Naive thymus-derived CD8-positive, alpha-beta T cell (primary cell): ENCODE measurements at regions not wholly inside any gene's neighbourhood (a gene's known extent, or its start where the extent isn't known, plus 50 kb on each side); places are given as distances from the start of the nearest gene placed in this dataset.
"Not testable (repeated sequence)": the region's sequence is repeated elsewhere in the genome, so short reads cannot be mapped to it uniquely, and the experiment has no call there.

Experiments used
- ATAC-seq, 2 donors: fragments of 150-1000 bp; cut with Tn5 transposase in 1 of 2; sonication (Bioruptor Pico), chemical (Tn5 transposase) in 1 of 2; 1 replicate in 1 of 2; 2 replicates in 1 of 2; pipeline ENCODE4 v1.10.0; 2021; ENCODE audit warnings: mild to moderate bottlenecking in 2 of 2, moderate library complexity in 2 of 2
- POLR2A ChIA-PET: fragments of 350-600 bp; sonication (Branson Sonifier 250); formaldehyde crosslinking; loops from one replicate; lab custom pipeline; 2021; ENCODE audit warnings: antibody characterized with exemption; lab: Charles Lee
- DNase-seq, 10 donors: peaks; one replicate each; pipeline versions ENCODE4 v3.0.0 to v3.0.0-alpha.2; 2020 to 2022
- H3K27ac Mint-ChIP-seq, 10 donors: one replicate each; pipeline ENCODE4 v1.8.0; 2020 to 2022; ENCODE audit warnings: mild to moderate bottlenecking in 10 of 10, mixed read lengths in 10 of 10, moderate library complexity in 4 of 10, inconsistent platforms in 1 of 10
- H3K27me3 Mint-ChIP-seq, 5 donors: one replicate each; pipeline ENCODE4 v1.8.0; 2021 to 2022; ENCODE audit warnings: mixed read lengths in 5 of 5
- H3K36me3 Mint-ChIP-seq, 3 donors: one replicate each; pipeline ENCODE4 v1.8.0; 2020 to 2022; ENCODE audit warnings: mixed read lengths in 3 of 3, mild to moderate bottlenecking in 2 of 3, inconsistent platforms in 1 of 3
- H3K4me1 Mint-ChIP-seq, 4 donors: one replicate each; pipeline ENCODE4 v1.8.0; 2021 to 2022; ENCODE audit warnings: mixed read lengths in 4 of 4
- H3K4me3 Mint-ChIP-seq, 10 donors: one replicate each; pipeline ENCODE4 v1.8.0; 2020 to 2022; ENCODE audit warnings: mild to moderate bottlenecking in 10 of 10, mixed read lengths in 10 of 10, moderate library complexity in 6 of 10, inconsistent platforms in 1 of 10
- H3K9me3 Mint-ChIP-seq, 9 donors: one replicate each; pipeline ENCODE4 v1.8.0; 2020 to 2022; ENCODE audit warnings: mixed read lengths in 9 of 9, mild to moderate bottlenecking in 3 of 9, inconsistent platforms in 1 of 9, moderate library complexity in 1 of 9

DNA sequence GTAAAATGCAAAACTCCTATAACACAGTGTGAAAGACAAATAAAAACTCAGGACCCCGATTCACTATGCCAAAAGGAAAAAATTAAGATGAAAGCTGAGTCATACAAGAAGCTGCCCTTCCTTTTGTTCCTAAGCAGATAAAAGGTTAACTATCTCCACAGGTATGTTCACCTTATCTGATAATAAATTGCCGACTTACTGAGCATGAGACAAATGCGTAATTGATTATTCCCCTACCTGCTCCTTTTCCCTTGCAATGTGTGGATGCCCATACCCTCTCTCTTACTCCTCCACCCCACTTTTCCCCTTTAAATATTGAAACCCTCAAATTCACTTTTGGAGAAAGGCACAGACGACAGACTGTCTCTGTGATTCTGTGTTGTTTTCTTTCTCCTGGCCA lies 148.6 kb upstream of the TMEM260 start:
- DNase-seq = no peak
- Mint-ChIP-seq H3K36me3 (no peaks in the 10 kb centered on the region), H3K27ac (peak overlapping the region in 1 of 10 donors; percentile 43), H3K4me3 (no peak overlapping the region), H3K4me1 (no peaks in the 10 kb centered on the region), H3K27me3 (peaks cover 0 to 4% (median 2%) of the 10 kb centered on the region in 5 donors), H3K9me3 (no peaks in the 10 kb centered on the region)
- ATAC-seq = no peak
- POLR2A ChIA-PET = no interaction called here

DNA sequence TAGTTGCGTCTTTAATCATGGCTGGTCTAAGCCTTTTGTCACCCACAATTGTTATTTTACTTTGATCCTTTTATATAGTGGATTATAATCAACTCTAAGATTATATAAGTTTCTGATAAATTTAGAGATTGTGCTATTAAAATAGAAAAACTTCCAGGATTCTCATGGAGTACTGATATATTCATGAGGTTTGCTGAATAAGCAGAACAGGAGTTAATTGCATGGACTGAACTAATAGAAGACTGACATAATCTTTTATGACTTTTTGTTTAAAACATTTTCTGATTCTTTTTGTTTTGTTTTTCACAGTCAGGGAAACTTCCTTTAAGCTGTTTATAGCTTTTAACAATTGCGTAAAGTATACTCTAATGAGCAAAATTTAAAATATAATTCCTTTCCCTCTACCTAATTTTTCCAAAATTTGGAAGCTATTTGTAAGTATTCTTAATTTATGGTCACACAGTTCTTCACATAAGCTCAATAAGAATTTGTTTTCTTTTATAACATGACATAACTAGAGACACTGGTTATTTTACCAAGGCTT lies 129.9 kb upstream of the TMEM260 start:
- POLR2A ChIA-PET = no interaction called here
- Mint-ChIP-seq H3K4me3 (no peak overlapping the region), H3K27me3 (peaks cover 11 to 37% (median 27%) of the 10 kb centered on the region in 5 donors), H3K4me1 (peaks cover 0 to 2% (median 0%) of the 10 kb centered on the region in 4 donors), H3K9me3 (peaks cover 0 to 27% (median 4%) of the 10 kb centered on the region in 9 donors), H3K27ac (no peak overlapping the region), H3K36me3 (peaks cover 0 to 8% (median 6%) of the 10 kb centered on the region in 3 donors)
- no peak for DNase-seq
- ATAC-seq = no peak

- Mint-ChIP-seq H3K27ac (no peak overlapping the region), H3K9me3 (peaks cover 0 to 33% (median 9%) of the 10 kb centered on the region in 9 donors), H3K36me3 (peaks cover 0 to 11% (median 5%) of the 10 kb centered on the region in 3 donors), H3K4me1 (no peaks in the 10 kb centered on the region), H3K4me3 (no peak overlapping the region), H3K27me3 (peaks cover 11 to 62% (median 33%) of the 10 kb centered on the region in 5 donors)
- no peak for ATAC-seq
- POLR2A ChIA-PET = no interaction called here
- DNase-seq = no peak
Measured at GRCh38 chr14:56452940-56453339, 126.7 kb upstream of the TMEM260 start.

DNA sequence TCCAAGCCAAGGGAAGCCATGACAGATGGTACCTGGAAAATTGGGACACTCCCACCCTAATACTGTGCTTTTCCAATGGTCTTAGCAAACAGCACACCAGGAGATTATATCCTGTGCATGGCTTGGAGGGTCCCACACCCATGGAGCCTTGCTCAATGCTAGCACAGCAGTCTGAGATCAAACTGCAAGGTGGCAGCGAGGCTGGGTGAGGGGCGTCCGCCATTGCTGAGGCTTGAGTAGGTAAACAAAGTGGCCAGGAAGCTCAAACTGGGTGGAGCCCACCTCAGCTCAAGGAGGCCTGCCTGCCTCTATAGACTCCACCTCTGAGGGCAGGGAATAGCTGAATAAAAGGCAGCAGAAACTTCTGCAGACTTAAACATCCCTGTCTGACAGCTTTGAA lies 124.9 kb upstream of the TMEM260 start:
- ATAC-seq, H3K4me1 Mint-ChIP-seq, H3K36me3 Mint-ChIP-seq, H3K4me3 Mint-ChIP-seq, H3K27ac Mint-ChIP-seq, POLR2A ChIA-PET, DNase-seq: not testable (repeated sequence)
- Mint-ChIP-seq H3K27me3 (peaks cover 9 to 49% (median 25%) of the 10 kb centered on the region in 5 donors), H3K9me3 (peaks cover 0 to 22% (median 9%) of the 10 kb centered on the region in 9 donors)

GRCh38 chr14:56460469-56460868 lies 119.1 kb upstream of the TMEM260 start:
- no peak overlapping the region for H3K4me3 Mint-ChIP-seq
- no peak overlapping the region for H3K27ac Mint-ChIP-seq
- H3K36me3 Mint-ChIP-seq = peaks cover 0 to 9% (median 0%) of the 10 kb centered on the region in 3 donors
- POLR2A ChIA-PET = no interaction called here
- peaks cover 8 to 59% (median 34%) of the 10 kb centered on the region in 5 donors for H3K27me3 Mint-ChIP-seq
- ATAC-seq (no peak), DNase-seq (no peak)
- peaks cover 0 to 23% (median 5%) of the 10 kb centered on the region in 9 donors for H3K9me3 Mint-ChIP-seq
- H3K4me1 Mint-ChIP-seq = no peaks in the 10 kb centered on the region

DNA sequence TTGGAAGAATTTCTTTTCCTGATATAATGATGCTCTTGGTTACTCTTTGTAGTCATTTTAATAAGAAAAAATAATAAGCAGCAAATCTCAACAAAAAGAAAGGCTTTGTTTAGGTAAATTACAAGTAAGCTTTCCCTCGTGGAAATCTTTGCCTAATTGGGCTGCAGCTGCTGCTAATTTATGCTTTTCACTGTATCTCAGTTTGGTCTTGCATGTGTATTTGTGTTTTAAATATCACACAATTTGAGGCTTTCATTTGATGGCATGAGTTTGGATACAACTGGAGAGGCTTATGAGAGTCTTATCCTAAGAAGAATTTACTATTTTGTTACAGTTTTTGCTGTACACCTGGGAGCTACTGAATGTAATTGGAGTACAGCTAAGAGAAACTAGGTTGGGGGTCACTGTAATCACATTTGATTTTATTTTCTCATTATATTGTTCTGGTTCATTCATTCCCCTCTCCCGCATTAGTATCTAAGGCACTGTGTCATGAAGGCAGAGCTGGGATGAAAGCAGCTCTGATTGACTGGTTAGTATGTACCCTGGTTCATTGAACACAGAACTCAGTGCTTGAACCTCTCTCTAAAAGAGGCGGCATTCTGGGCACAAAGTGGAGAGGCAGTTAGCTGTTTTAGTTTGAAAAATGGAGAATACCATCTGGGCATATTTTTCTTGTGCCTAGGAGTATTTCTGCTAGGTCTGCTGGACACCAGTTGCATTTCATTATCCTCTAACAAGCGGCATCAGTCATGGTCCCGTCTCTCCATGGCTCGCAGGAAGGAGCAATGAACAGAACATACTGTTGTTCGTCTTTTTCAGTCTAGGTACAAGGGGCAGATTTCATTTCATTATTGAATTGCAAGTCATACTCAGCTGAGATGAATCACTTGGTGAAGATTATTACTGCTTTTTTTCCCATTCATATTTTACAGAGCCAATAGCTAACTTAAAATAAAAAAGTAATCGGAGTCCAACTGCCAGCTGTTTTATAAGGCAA lies 118.0 kb upstream of the TMEM260 start:
- ATAC-seq = no peak
- DNase-seq = no peak
- Mint-ChIP-seq H3K4me1 (no peaks in the 10 kb centered on the region), H3K4me3 (no peak overlapping the region), H3K9me3 (peaks cover 0 to 18% (median 4%) of the 10 kb centered on the region in 9 donors), H3K27ac (no peak overlapping the region), H3K27me3 (peaks cover 6 to 59% (median 29%) of the 10 kb centered on the region in 5 donors), H3K36me3 (peaks cover 0 to 4% (median 0%) of the 10 kb centered on the region in 3 donors)
- POLR2A ChIA-PET = no interaction called here

GRCh38 chr14:56463271-56463890 lies 116.2 kb upstream of the TMEM260 start:
- H3K27ac Mint-ChIP-seq = no peak overlapping the region
- POLR2A ChIA-PET = no interaction called here
- ATAC-seq = no peak
- H3K4me3 Mint-ChIP-seq = no peak overlapping the region
- no peak for DNase-seq
- peaks cover 6 to 44% (median 21%) of the 10 kb centered on the region in 5 donors for H3K27me3 Mint-ChIP-seq
- H3K9me3 Mint-ChIP-seq = peaks cover 0 to 8% (median 0%) of the 10 kb centered on the region in 9 donors
- H3K36me3 Mint-ChIP-seq = no peaks in the 10 kb centered on the region
- H3K4me1 Mint-ChIP-seq = no peaks in the 10 kb centered on the region

- POLR2A ChIA-PET = no interaction called here
Measured at GRCh38 chr14:56471056-56471455, 108.5 kb upstream of the TMEM260 start.

DNA sequence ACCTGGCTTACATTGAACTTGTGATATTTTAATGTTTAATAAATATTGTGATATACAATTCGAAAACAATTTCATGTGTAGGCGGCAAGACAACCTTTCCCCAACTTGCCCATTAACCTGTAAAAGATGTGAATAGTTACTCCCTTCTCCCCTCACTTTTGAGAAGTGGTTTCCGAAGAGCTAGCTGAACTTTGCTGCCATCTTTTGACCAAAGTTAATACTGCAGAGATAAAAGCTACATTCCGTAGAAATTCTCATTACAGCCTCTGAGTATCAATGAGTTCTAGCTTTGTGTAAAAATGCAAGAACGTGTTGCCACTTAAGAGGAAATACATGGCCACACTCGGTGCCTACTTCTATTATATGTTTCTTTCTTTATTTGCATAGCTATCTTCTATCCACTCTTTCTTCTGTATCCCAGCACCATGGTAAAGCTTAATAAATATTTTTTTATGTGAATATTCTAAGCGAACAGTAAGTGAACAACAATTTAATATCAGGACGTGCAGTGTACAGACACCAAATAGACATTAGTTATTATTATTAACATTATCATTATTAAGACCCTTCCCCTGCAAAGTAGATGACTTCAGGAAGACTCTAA lies 105.1 kb upstream of the TMEM260 start:
- Mint-ChIP-seq H3K4me1 (no peaks in the 10 kb centered on the region), H3K27me3 (peaks cover 2 to 20% (median 9%) of the 10 kb centered on the region in 5 donors), H3K36me3 (no peaks in the 10 kb centered on the region), H3K4me3 (no peak overlapping the region), H3K27ac (no peak overlapping the region), H3K9me3 (no peaks in the 10 kb centered on the region)
- POLR2A ChIA-PET = no interaction called here
- ATAC-seq (peak in 1 of 2 donors; percentile 29), DNase-seq (peak in 3 of 10 donors; percentile 46 to 57 (median 48))

More at GRCh38 chr14:56471056-56471455, 108.5 kb upstream of the TMEM260 start:
- no peaks in the 10 kb centered on the region for H3K36me3 Mint-ChIP-seq
- ATAC-seq (no peak), DNase-seq (no peak)
- peaks cover 0 to 32% (median 10%) of the 10 kb centered on the region in 5 donors for H3K27me3 Mint-ChIP-seq
- H3K4me3 Mint-ChIP-seq = no peak overlapping the region
- no peak overlapping the region for H3K27ac Mint-ChIP-seq
- H3K9me3 Mint-ChIP-seq = no peaks in the 10 kb centered on the region
- no peaks in the 10 kb centered on the region for H3K4me1 Mint-ChIP-seq

GRCh38 chr14:56482310-56482911 lies 97.2 kb upstream of the TMEM260 start:
- peaks cover 0 to 18% (median 5%) of the 10 kb centered on the region in 5 donors for H3K27me3 Mint-ChIP-seq
- no peak overlapping the region for H3K4me3 Mint-ChIP-seq
- DNase-seq (no peak), ATAC-seq (no peak)
- no peak overlapping the region for H3K27ac Mint-ChIP-seq
- H3K9me3 Mint-ChIP-seq = no peaks in the 10 kb centered on the region
- POLR2A ChIA-PET = interaction anchor here (1.0 kb wide), 1 partner anchor 9 kb away, joined by 3 read pairs; no protein-coding TSS in a partner anchor
- no peaks in the 10 kb centered on the region for H3K36me3 Mint-ChIP-seq
- no peaks in the 10 kb centered on the region for H3K4me1 Mint-ChIP-seq

- Mint-ChIP-seq H3K36me3 (no peaks in the 10 kb centered on the region), H3K4me1 (peaks cover 5 to 11% (median 10%) of the 10 kb centered on the region in 4 donors), H3K4me3 (no peak overlapping the region), H3K27ac (no peak overlapping the region), H3K9me3 (no peaks in the 10 kb centered on the region), H3K27me3 (peaks cover 0 to 35% (median 6%) of the 10 kb centered on the region in 5 donors)
- POLR2A ChIA-PET = no interaction called here
- DNase-seq (no peak), ATAC-seq (no peak)
Measured at GRCh38 chr14:56487090-56487667, 92.4 kb upstream of the TMEM260 start.

DNA sequence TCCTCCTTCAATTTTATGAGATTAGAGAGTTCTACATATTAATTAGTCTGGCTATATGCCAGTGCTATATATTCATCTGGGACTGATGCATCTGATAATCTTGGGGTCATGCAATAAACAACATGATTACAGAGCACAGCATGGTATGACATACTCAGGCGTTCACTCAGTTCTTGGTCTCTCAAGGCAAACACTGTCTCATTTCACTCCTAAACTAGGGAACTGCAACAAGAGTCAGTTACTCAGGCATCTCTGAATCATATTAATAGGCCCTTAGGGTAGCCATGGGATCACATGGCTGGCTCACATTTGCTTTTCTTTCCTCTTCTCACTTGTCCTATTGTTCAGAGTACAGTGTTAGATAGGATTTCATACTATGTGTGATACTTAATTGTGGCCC lies 91.8 kb upstream of the TMEM260 start:
- Mint-ChIP-seq H3K9me3 (no peaks in the 10 kb centered on the region), H3K27me3 (peaks cover 0 to 29% (median 6%) of the 10 kb centered on the region in 5 donors), H3K36me3 (no peaks in the 10 kb centered on the region), H3K27ac (no peak overlapping the region), H3K4me1 (peaks cover 5 to 17% (median 12%) of the 10 kb centered on the region in 4 donors), H3K4me3 (no peak overlapping the region)
- no peak for ATAC-seq
- DNase-seq = no peak
- POLR2A ChIA-PET = no interaction called here
